ENCODE measurements at regions not wholly inside any gene's neighbourhood (a gene's known extent, or its start where the extent isn't known, plus 50 kb on each side); places are given as distances from the start of the nearest gene placed in this dataset.

DNA sequence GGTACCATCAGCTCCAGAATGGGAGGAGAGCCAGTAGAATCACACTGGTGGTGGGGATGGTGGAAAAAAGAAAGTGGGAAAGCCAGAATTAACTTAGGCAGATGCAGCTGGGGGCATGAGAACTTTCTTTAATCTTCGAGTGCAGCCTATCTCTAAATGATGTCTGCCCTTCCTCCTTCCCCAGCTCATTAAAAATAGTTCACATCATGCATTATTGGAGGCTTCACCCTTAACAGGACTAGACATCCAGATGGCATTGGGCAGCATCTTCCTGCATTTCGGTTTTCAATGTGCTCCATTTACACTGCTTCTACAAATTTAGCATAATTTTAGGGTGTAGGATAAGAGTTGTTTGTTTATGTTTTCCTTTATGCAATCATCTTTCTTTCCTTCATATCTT is 272.8 kb downstream of the COG6 start:
- Histone ChIP-seq H3K4me1 (ENCODE audit: insufficient read depth) (no peaks in the 10 kb centered on the region; the same call in 1 of the 2 replicates), H3K79me2 (replicated peaks; ENCODE audit: insufficient read depth) (no peaks in the 10 kb centered on the region), H3K4me3 (no peak overlapping the region), H3K27me3 (ENCODE audit: insufficient read depth) (no peaks in the 10 kb centered on the region), H3K36me3 (ENCODE audit: insufficient read depth) (no peaks in the 10 kb centered on the region), H2AFZ (no peak overlapping the region), H4K20me1 (replicated peaks; ENCODE audit: insufficient read depth) (no peaks in the 10 kb centered on the region), H3K4me2 (no peak overlapping the region), H3K9me2 (ENCODE audit: insufficient read depth) (no peaks in the 10 kb centered on the region), H3K27ac (ENCODE audit: low read depth) (no peak overlapping the region), H3F3A (replicated peaks; ENCODE audit: low read depth) (no peaks in the 10 kb centered on the region)
- H3K27me3 Mint-ChIP-seq (ENCODE audit: insufficient read depth, low read depth, poor library complexity) = no peaks in the 10 kb centered on the region
- peaks cover 5% of the 10 kb centered on the region; the same call in 1 of the 3 replicates for H3K9me3 Mint-ChIP-seq
- H3K4me3 Mint-ChIP-seq = no peak overlapping the region
- no peak for TF ChIP-seq EZH2phosphoT487 (IDR thresholded peaks at IDR 0.05; ENCODE audit: unreplicated experiment)
- TF ChIP-seq ETS1 (IDR thresholded peaks at IDR 0.05) = no peak
- TF ChIP-seq EZH2 (IDR thresholded peaks at IDR 0.05; ENCODE audit: low read depth, unreplicated experiment) = no peak
- TF ChIP-seq ZNF114 (CRISPR knock-in tag; IDR thresholded peaks at IDR 0.05) = no peak
- no peak for TF ChIP-seq ZNF331 (CRISPR knock-in tag; IDR thresholded peaks at IDR 0.05; ENCODE audit: low read depth)
- TF ChIP-seq ZNF462 (CRISPR knock-in tag; IDR thresholded peaks at IDR 0.05) = no peak
- ATAC-seq (no peak), DNase-seq (ENCODE audit: low spot score) (no peak)
- 0 out of 3 replicates have a peak, but pooled peaks cover 3% of the 10 kb centered on the region for H3K36me3 Mint-ChIP-seq (ENCODE audit: low read depth)
- H3K27ac Mint-ChIP-seq = no peak overlapping the region
- peaks cover 7% of the 10 kb centered on the region for H3K4me1 Mint-ChIP-seq

Measured in GM23338 (cell line).